HEK293T (cell line): ENCODE measurements at regions not wholly inside any gene's neighbourhood (a gene's known extent, or its start where the extent isn't known, plus 50 kb on each side); places are given as distances from the start of the nearest gene placed in this dataset.
"Not testable (repeated sequence)": the region's sequence is repeated elsewhere in the genome, so short reads cannot be mapped to it uniquely, and the experiment has no call there.

ENCODE experiments used
- ARNT ChIP-seq: fragments of 450-650 bp; IDR thresholded peaks from 2 replicates; pipeline ENCODE4 v1.6.1; 2017; ENCODE audit warnings: mild to moderate bottlenecking
- BHLHE40 ChIP-seq: fragments of 450-650 bp; IDR thresholded peaks from 2 replicates; pipeline ENCODE4 v1.6.1; 2016; ENCODE audit warnings: mild to moderate bottlenecking, moderate library complexity, borderline replicate concordance
- ELF4 ChIP-seq: fragments of 450-650 bp; IDR thresholded peaks from 2 replicates; pipeline ENCODE4 v1.6.1; 2017; ENCODE audit warnings: antibody characterized with exemption
- FOXA1 ChIP-seq: fragments of 450-650 bp; IDR thresholded peaks from 2 replicates; pipeline ENCODE4 v1.6.1; 2016; ENCODE audit warnings: mild to moderate bottlenecking
- FOXM1 ChIP-seq: fragments of 450-650 bp; IDR thresholded peaks from 2 replicates; pipeline ENCODE4 v1.6.1; 2017; ENCODE audit warnings: mild to moderate bottlenecking, borderline replicate concordance
- HDGF ChIP-seq: fragments of 450-650 bp; IDR thresholded peaks from 2 replicates; pipeline ENCODE4 v1.6.1; 2017; ENCODE audit warnings: antibody characterized with exemption, borderline replicate concordance
- L3MBTL2 ChIP-seq: fragments of 450-650 bp; conservative IDR thresholded peaks from 2 replicates; pipeline ENCODE4 v1.6.1; 2016; ENCODE audit warnings: mild to moderate bottlenecking
- NFRKB ChIP-seq: fragments of 450-650 bp; IDR thresholded peaks from 2 replicates; pipeline ENCODE4 v1.6.1; 2016; ENCODE audit warnings: mild to moderate bottlenecking, moderate library complexity
- SP1 ChIP-seq: fragments of 450-650 bp; IDR thresholded peaks from 2 replicates; pipeline ENCODE4 v1.6.1; 2017
- SUZ12 ChIP-seq: fragments of 450-650 bp; IDR thresholded peaks from 2 replicates; pipeline ENCODE4 v1.6.1; 2016; ENCODE audit warnings: mild to moderate bottlenecking
- TARDBP ChIP-seq: fragments of 450-650 bp; IDR thresholded peaks from 2 replicates; pipeline ENCODE4 v1.6.1; 2016
- TF ChIP-seq, protein P1 (sequence below): fragments of 450-650 bp; IDR thresholded peaks from 2 replicates; pipeline ENCODE4 v1.6.1; 2016

- TF ChIP-seq SP1, SUZ12, BHLHE40, TARDBP, NFRKB, FOXA1, ELF4, L3MBTL2, FOXM1, ARNT, HDGF: not testable (repeated sequence)
- TF ChIP-seq, protein P1, sequence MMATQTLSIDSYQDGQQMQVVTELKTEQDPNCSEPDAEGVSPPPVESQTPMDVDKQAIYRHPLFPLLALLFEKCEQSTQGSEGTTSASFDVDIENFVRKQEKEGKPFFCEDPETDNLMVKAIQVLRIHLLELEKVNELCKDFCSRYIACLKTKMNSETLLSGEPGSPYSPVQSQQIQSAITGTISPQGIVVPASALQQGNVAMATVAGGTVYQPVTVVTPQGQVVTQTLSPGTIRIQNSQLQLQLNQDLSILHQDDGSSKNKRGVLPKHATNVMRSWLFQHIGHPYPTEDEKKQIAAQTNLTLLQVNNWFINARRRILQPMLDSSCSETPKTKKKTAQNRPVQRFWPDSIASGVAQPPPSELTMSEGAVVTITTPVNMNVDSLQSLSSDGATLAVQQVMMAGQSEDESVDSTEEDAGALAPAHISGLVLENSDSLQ: not testable (repeated sequence)
Measured at GRCh38 chr6:80981226-80981625, 771.3 kb downstream of the TENT5A start.
